Sigmoid colon (tissue), 4 donors: ENCODE measurements at regions not wholly inside any gene's neighbourhood (a gene's known extent, or its start where the extent isn't known, plus 50 kb on each side); places are given as distances from the start of the nearest gene placed in this dataset.

ENCODE experiments used
- EP300 ChIP-seq, 4 donors: sonication (generic); formaldehyde crosslinking; IDR thresholded peaks; one replicate each; pipeline ENCODE4 v1.6.1; 2017; ENCODE audit warnings: antibody characterized with exemption in 4 of 4
- TF ChIP-seq, protein P1 (sequence below), 4 experiments: fragments of 450-650 bp in 3 of 4; fragments of 200-600 bp in 1 of 4; IDR thresholded peaks; one replicate each; pipeline ENCODE4 v1.5.1; 2016 to 2019; ENCODE audit warnings: antibody characterized with exemption in 4 of 4, mild to moderate bottlenecking in 3 of 4, moderate library complexity in 2 of 4

DNA sequence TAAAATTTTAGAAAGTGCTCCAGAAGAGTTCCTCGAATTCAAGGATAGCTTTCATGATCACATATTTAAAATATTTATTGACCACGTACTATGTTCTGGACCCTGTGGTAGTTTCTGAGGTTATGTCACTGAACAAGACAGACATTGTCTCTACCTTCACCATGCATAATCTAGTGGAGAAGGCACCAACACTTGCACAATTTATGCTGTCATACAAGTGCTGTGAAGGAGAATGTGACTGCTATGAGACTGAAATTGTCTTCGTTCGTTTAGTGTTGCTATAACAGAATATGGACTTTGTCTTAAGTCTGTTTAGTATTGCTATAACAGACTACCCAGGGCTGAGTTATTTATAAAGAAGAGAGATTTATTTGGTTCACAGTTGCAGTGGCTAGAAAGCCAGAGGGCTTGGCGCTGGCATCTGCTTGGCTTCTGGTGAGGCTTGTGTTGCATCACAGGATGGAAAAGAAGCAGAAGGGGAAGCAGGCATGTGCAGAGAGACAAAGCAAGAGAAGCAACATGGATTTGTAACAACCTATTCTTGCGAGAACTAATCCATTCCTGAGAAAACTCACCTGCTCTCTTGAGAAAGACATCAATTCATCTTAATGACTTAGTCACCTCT is 50.0 kb upstream of the RFX8 start:
- TF ChIP-seq, protein P1, sequence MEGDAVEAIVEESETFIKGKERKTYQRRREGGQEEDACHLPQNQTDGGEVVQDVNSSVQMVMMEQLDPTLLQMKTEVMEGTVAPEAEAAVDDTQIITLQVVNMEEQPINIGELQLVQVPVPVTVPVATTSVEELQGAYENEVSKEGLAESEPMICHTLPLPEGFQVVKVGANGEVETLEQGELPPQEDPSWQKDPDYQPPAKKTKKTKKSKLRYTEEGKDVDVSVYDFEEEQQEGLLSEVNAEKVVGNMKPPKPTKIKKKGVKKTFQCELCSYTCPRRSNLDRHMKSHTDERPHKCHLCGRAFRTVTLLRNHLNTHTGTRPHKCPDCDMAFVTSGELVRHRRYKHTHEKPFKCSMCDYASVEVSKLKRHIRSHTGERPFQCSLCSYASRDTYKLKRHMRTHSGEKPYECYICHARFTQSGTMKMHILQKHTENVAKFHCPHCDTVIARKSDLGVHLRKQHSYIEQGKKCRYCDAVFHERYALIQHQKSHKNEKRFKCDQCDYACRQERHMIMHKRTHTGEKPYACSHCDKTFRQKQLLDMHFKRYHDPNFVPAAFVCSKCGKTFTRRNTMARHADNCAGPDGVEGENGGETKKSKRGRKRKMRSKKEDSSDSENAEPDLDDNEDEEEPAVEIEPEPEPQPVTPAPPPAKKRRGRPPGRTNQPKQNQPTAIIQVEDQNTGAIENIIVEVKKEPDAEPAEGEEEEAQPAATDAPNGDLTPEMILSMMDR (IDR thresholded peaks at IDR 0.05) = no peak
- TF ChIP-seq EP300 (IDR thresholded peaks at IDR 0.05) = peak in 3 of 4 donors; percentile 20 to 63 (median 25)
